Globus pallidus (tissue), 1 donor: ENCODE measurements at regions not wholly inside any gene's neighbourhood (a gene's known extent, or its start where the extent isn't known, plus 50 kb on each side); places are given as distances from the start of the nearest gene placed in this dataset.

Experiments used
- DNase-seq: peaks from one replicate; pipeline ENCODE4 v3.0.0-alpha.2; 2015; ENCODE audit warnings: low spot score

GRCh38 chr3:152719264-152719663 lies 115.7 kb upstream of the P2RY1 start:
- DNase-seq, result no peak

- no peak for DNase-seq
These were observed 113.8 kb upstream of the P2RY1 start for GRCh38 chr3:152720951-152721718.

GRCh38 chr3:152724270-152724669 lies 110.7 kb upstream of the P2RY1 start:
- no peak for DNase-seq

- DNase-seq, result no peak
These were observed 106.5 kb upstream of the P2RY1 start for GRCh38 chr3:152728231-152728980.

- no peak for DNase-seq
These were observed 105.0 kb upstream of the P2RY1 start for GRCh38 chr3:152729906-152730305.

- no peak for DNase-seq
These were observed 103.4 kb upstream of the P2RY1 start for GRCh38 chr3:152731511-152731910.

- no peak for DNase-seq
These were observed 101.3 kb upstream of the P2RY1 start for GRCh38 chr3:152733584-152734119.

GRCh38 chr3:152737021-152737908 lies 97.7 kb upstream of the P2RY1 start:
- DNase-seq, result no peak

- DNase-seq, result peak; percentile 18
These were observed 96.3 kb upstream of the P2RY1 start for GRCh38 chr3:152738656-152739055.

- DNase-seq, result no peak
These were observed 92.3 kb upstream of the P2RY1 start for GRCh38 chr3:152742368-152743347.

- no peak for DNase-seq
These were observed 89.3 kb upstream of the P2RY1 start for GRCh38 chr3:152745646-152746045.

GRCh38 chr3:152754303-152754702 lies 80.6 kb upstream of the P2RY1 start:
- DNase-seq, result no peak

GRCh38 chr3:152756807-152757206 lies 78.1 kb upstream of the P2RY1 start:
- DNase-seq, result no peak

- no peak for DNase-seq
These were observed 74.8 kb upstream of the P2RY1 start for GRCh38 chr3:152760024-152760563.

- DNase-seq, result no peak
These were observed 74.3 kb upstream of the P2RY1 start for GRCh38 chr3:152760591-152760990.

GRCh38 chr3:152768478-152768877 lies 66.5 kb upstream of the P2RY1 start:
- no peak for DNase-seq

GRCh38 chr3:152769523-152769922 lies 65.4 kb upstream of the P2RY1 start:
- DNase-seq, result no peak

- no peak for DNase-seq
These were observed 64.6 kb upstream of the P2RY1 start for GRCh38 chr3:152770296-152770695.

- DNase-seq, result no peak
These were observed 63.8 kb upstream of the P2RY1 start for GRCh38 chr3:152771120-152771519.

GRCh38 chr3:152772674-152773225 lies 62.2 kb upstream of the P2RY1 start:
- DNase-seq, result no peak
